ENCODE measurements at regions not wholly inside any gene's neighbourhood (a gene's known extent, or its start where the extent isn't known, plus 50 kb on each side); places are given as distances from the start of the nearest gene placed in this dataset.
A peak's percentile ranks its signal among the peaks of the same experiment; 100 is the strongest.

GRCh38 chr10:100652406-100653135, 92.8 kb upstream of the PAX2 start:
- no peaks in the 10 kb centered on the region for H3K36me3 ChIP-seq (ENCODE audit: low read depth, missing control alignments)
- peaks cover 3% of the 10 kb centered on the region for H3K4me1 ChIP-seq
- TF ChIP-seq CTCF (IDR thresholded peaks at IDR 0.05) (no peak), POLR2A (IDR thresholded peaks at IDR 0.05) (no peak)
- no peak for DNase-seq
- H3K4me3 ChIP-seq = no peak overlapping the region
- intact Hi-C loops (cut with DNase I; ENCODE audit: low total_unique reads) = no loop called here
- H3K27ac ChIP-seq = no peak overlapping the region
- no peaks in the 10 kb centered on the region for H3K27me3 ChIP-seq
- 60 to 65% methylated on average over 7 of the region's 7 CpGs for WGBS, 2 donors
- no peaks in the 10 kb centered on the region for H3K9me3 ChIP-seq

- TF ChIP-seq POLR2A (IDR thresholded peaks at IDR 0.05) = no peak
- no peak for TF ChIP-seq CTCF (IDR thresholded peaks at IDR 0.05)
- DNase-seq = no peak
- H3K4me1 ChIP-seq = peaks cover 3% of the 10 kb centered on the region
- no peaks in the 10 kb centered on the region for H3K9me3 ChIP-seq
- WGBS, 2 donors = 8% methylated on average over 8 to 9 of the region's 9 CpGs
- no peaks in the 10 kb centered on the region for H3K36me3 ChIP-seq (ENCODE audit: low read depth, missing control alignments)
- no peak overlapping the region for H3K4me3 ChIP-seq
- intact Hi-C loops (cut with DNase I; ENCODE audit: low total_unique reads) = no loop called here
- H3K27me3 ChIP-seq = no peaks in the 10 kb centered on the region
- no peak overlapping the region for H3K27ac ChIP-seq
Measured at GRCh38 chr10:100653238-100653956, 92.0 kb upstream of the PAX2 start.

- intact Hi-C loops (cut with DNase I; ENCODE audit: low total_unique reads) = no loop called here
- no peaks in the 10 kb centered on the region for H3K27me3 ChIP-seq
- peaks cover 3% of the 10 kb centered on the region for H3K4me1 ChIP-seq
- H3K4me3 ChIP-seq = peak overlapping the region in 1 of 2 donors; percentile 20
- no peaks in the 10 kb centered on the region for H3K36me3 ChIP-seq (ENCODE audit: low read depth, missing control alignments)
- WGBS, 2 donors = 1 to 2% methylated on average over 50 to 59 of the region's 59 CpGs
- no peak overlapping the region for H3K27ac ChIP-seq
- DNase-seq = no peak
- no peaks in the 10 kb centered on the region for H3K9me3 ChIP-seq
- TF ChIP-seq POLR2A (IDR thresholded peaks at IDR 0.05) (no peak), CTCF (IDR thresholded peaks at IDR 0.05) (no peak)
Measured at GRCh38 chr10:100653957-100654781, 91.2 kb upstream of the PAX2 start.

- TF ChIP-seq POLR2A (IDR thresholded peaks at IDR 0.05) (no peak), CTCF (IDR thresholded peaks at IDR 0.05) (no peak)
- H3K4me3 ChIP-seq = peak overlapping the region in 1 of 2 donors; percentile 20
- no peaks in the 10 kb centered on the region for H3K9me3 ChIP-seq
- intact Hi-C loops (cut with DNase I; ENCODE audit: low total_unique reads) = no loop called here
- peaks cover 3% of the 10 kb centered on the region for H3K4me1 ChIP-seq
- H3K36me3 ChIP-seq (ENCODE audit: low read depth, missing control alignments) = no peaks in the 10 kb centered on the region
- no peak overlapping the region for H3K27ac ChIP-seq
- no peak for DNase-seq
- 2 to 3% methylated on average over 18 to 31 of the region's 46 CpGs for WGBS, 2 donors
- no peaks in the 10 kb centered on the region for H3K27me3 ChIP-seq
Measured at GRCh38 chr10:100654782-100655325, 90.5 kb upstream of the PAX2 start.

All from testis (tissue), 2 donors.